SK-N-MC (cell line): ENCODE measurements at regions not wholly inside any gene's neighbourhood (a gene's known extent, or its start where the extent isn't known, plus 50 kb on each side); places are given as distances from the start of the nearest gene placed in this dataset.

Experiments used
- EZH2 ChIP-seq: fragments of 200-600 bp; sonication (generic); IDR thresholded peaks from one replicate; pipeline ENCODE4 v1.6.1; 2017; ENCODE audit warnings: antibody characterized with exemption
- POLR2AphosphoS5 ChIP-seq: IDR thresholded peaks from 2 replicates; pipeline ENCODE4 v1.6.1; 2012; ENCODE audit warnings: mild to moderate bottlenecking, low read depth, low read length, borderline replicate concordance

GRCh38 chr5:51034222-51034901, 348.9 kb upstream of the ISL1 start:
- TF ChIP-seq POLR2AphosphoS5 (no peak), EZH2 (no peak)
